ENCODE measurements at regions not wholly inside any gene's neighbourhood (a gene's known extent, or its start where the extent isn't known, plus 50 kb on each side); places are given as distances from the start of the nearest gene placed in this dataset.

GRCh38 chr6:103784117-103784516 is 1075.6 kb downstream of the HACE1 start:
- TF ChIP-seq CTCF (IDR thresholded peaks at IDR 0.05) (no peak), POLR2A (IDR thresholded peaks at IDR 0.05) (no peak)
- intact Hi-C loops (cut with DNase I): no loop called here
- no peak for ATAC-seq

GRCh38 chr6:103783329-103783728 is 1076.4 kb downstream of the HACE1 start:
- Histone ChIP-seq H3K4me3 (no peak overlapping the region), H3K27me3 (no peaks in the 10 kb centered on the region), H3K36me3 (no peaks in the 10 kb centered on the region), H3K4me1 (no peaks in the 10 kb centered on the region), H3K9me3 (no peaks in the 10 kb centered on the region), H3K27ac (no peak overlapping the region)
- TF ChIP-seq POLR2A (IDR thresholded peaks at IDR 0.05) (no peak), CTCF (IDR thresholded peaks at IDR 0.05) (no peak)
- 30% methylated on average over 4 of the region's 4 CpGs for WGBS (ENCODE audit: insufficient coverage, low coverage, low lambda C conversion rate, missing lambda C conversion rate)
- no peak for ATAC-seq
- intact Hi-C loops (cut with DNase I): no loop called here
- DNase-seq: no peak

More at GRCh38 chr6:103784117-103784516, 1075.6 kb downstream of the HACE1 start:
- no peaks in the 10 kb centered on the region for H3K27me3 ChIP-seq
- 22% methylated on average over 2 of the region's 2 CpGs for WGBS (ENCODE audit: insufficient coverage, low coverage, low lambda C conversion rate, missing lambda C conversion rate)
- H3K4me1 ChIP-seq: no peaks in the 10 kb centered on the region
- DNase-seq: no peak
- H3K9me3 ChIP-seq: no peaks in the 10 kb centered on the region
- no peak overlapping the region for H3K4me3 ChIP-seq
- H3K27ac ChIP-seq: no peak overlapping the region
- H3K36me3 ChIP-seq: no peaks in the 10 kb centered on the region

GRCh38 chr6:103769431-103769830 is 1090.3 kb downstream of the HACE1 start:
- intact Hi-C loops (cut with DNase I): no loop called here
- Histone ChIP-seq H3K4me3 (no peak overlapping the region), H3K27ac (no peak overlapping the region), H3K9me3 (no peaks in the 10 kb centered on the region), H3K36me3 (no peaks in the 10 kb centered on the region), H3K27me3 (no peaks in the 10 kb centered on the region), H3K4me1 (no peaks in the 10 kb centered on the region)
- ATAC-seq (no peak), DNase-seq (no peak)
- no peak for TF ChIP-seq POLR2A (IDR thresholded peaks at IDR 0.05)
- WGBS (ENCODE audit: insufficient coverage, low coverage, low lambda C conversion rate, missing lambda C conversion rate): 88% methylated on average over 1 of the region's 1 CpG

GRCh38 chr6:103750603-103751002 is 1109.1 kb downstream of the HACE1 start:
- intact Hi-C loops (cut with DNase I): no loop called here
- no peak for TF ChIP-seq CTCF (IDR thresholded peaks at IDR 0.05)
- TF ChIP-seq POLR2A (IDR thresholded peaks at IDR 0.05): no peak
- H3K9me3 ChIP-seq: no peaks in the 10 kb centered on the region

GRCh38 chr6:103734016-103734415 is 1125.7 kb downstream of the HACE1 start:
- no peaks in the 10 kb centered on the region for H3K36me3 ChIP-seq
- no CpG with 5 or more reads among the region's 6 CpGs for WGBS (ENCODE audit: insufficient coverage, low coverage, low lambda C conversion rate, missing lambda C conversion rate)
- no peaks in the 10 kb centered on the region for H3K27me3 ChIP-seq
- no peaks in the 10 kb centered on the region for H3K4me1 ChIP-seq
- no peak overlapping the region for H3K27ac ChIP-seq
- DNase-seq (no peak), ATAC-seq (no peak)
- intact Hi-C loops (cut with DNase I): no loop called here
- no peak for TF ChIP-seq POLR2A (IDR thresholded peaks at IDR 0.05)
- TF ChIP-seq CTCF (IDR thresholded peaks at IDR 0.05): no peak
- H3K9me3 ChIP-seq: no peaks in the 10 kb centered on the region
- no peak overlapping the region for H3K4me3 ChIP-seq

More at GRCh38 chr6:103750603-103751002, 1109.1 kb downstream of the HACE1 start:
- no peaks in the 10 kb centered on the region for H3K36me3 ChIP-seq
- H3K27me3 ChIP-seq: no peaks in the 10 kb centered on the region
- H3K4me1 ChIP-seq: no peaks in the 10 kb centered on the region
- ATAC-seq (no peak), DNase-seq (no peak)
- no peak overlapping the region for H3K27ac ChIP-seq
- H3K4me3 ChIP-seq: no peak overlapping the region
- WGBS (ENCODE audit: insufficient coverage, low coverage, low lambda C conversion rate, missing lambda C conversion rate): 43% methylated on average over 7 of the region's 7 CpGs
